H1 (cell line): ENCODE measurements at regions not wholly inside any gene's neighbourhood (a gene's known extent, or its start where the extent isn't known, plus 50 kb on each side); places are given as distances from the start of the nearest gene placed in this dataset.

Experiments
- CTCF ChIA-PET: fragments of 300-600 bp; sonication (Branson Sonifier 250); formaldehyde crosslinking; loops from one replicate; lab custom pipeline; 2021; ENCODE audit not compliant: partially characterized antibody; lab: Charles Lee
- POLR2A ChIA-PET: fragments of 300-600 bp; sonication (Branson Sonifier 250); formaldehyde crosslinking; loops from one replicate; lab custom pipeline; 2021; ENCODE audit warnings: inconsistent platforms; ENCODE audit not compliant: partially characterized antibody; lab: Charles Lee
- DNase-seq, 2 experiments: peaks; one replicate each; pipeline versions ENCODE4 v3.0.0 to v3.0.0-alpha.2; 2010 to 2022; ENCODE audit warnings: low spot score in 2 of 2, low read depth in 1 of 2, mixed read lengths in 1 of 2
- FAIRE-seq: peaks from 2 replicates; lab custom pipeline; 2011; peaks lifted over from hg19 to GRCh38; lab: Jason Lieb, UNC
- H2AFZ ChIP-seq: 2 replicates; pipeline ENCODE4 v1.8.1; 2012; ENCODE audit warnings: low read length, inconsistent platforms
- H2AK5ac ChIP-seq: 2 replicates; pipeline ENCODE4 v1.6.1; 2013; ENCODE audit warnings: low read depth, low read length
- H2BK120ac ChIP-seq: replicated peaks from 2 replicates; pipeline ENCODE3; 2013; ENCODE audit warnings: low read depth, low read length, inconsistent platforms
- H2BK12ac ChIP-seq: 2 replicates; pipeline ENCODE4 v1.6.1; 2013; ENCODE audit warnings: low read depth, low read length
- H2BK15ac ChIP-seq: 2 replicates; pipeline ENCODE4 v1.6.1; 2013; ENCODE audit warnings: low read length
- H2BK20ac ChIP-seq: 2 replicates; pipeline ENCODE4 v1.6.1; 2013; ENCODE audit warnings: low read length
- H2BK5ac ChIP-seq: 2 replicates; pipeline ENCODE4 v1.6.1; 2013; ENCODE audit warnings: low read depth, low read length
- H3K14ac ChIP-seq: 2 replicates; pipeline ENCODE4 v1.6.1; 2013; ENCODE audit warnings: inconsistent platforms; ENCODE audit not compliant: insufficient read length
- H3K18ac ChIP-seq: 2 replicates; pipeline ENCODE4 v1.6.1; 2013; ENCODE audit warnings: low read length; ENCODE audit errors: extremely low read depth
- H3K23ac ChIP-seq: 2 replicates; pipeline ENCODE4 v1.6.1; 2013; ENCODE audit warnings: inconsistent platforms; ENCODE audit not compliant: insufficient read length
- H3K23me2 ChIP-seq: 2 replicates; pipeline ENCODE4 v1.6.1; 2013; ENCODE audit warnings: low read depth, low read length
- H3K27ac ChIP-seq: 2 replicates; pipeline ENCODE4 v1.6.1; 2011; ENCODE audit warnings: low read depth, low read length, inconsistent platforms
- H3K27me3 ChIP-seq, 4 experiments: replicated peaks in 1 of 4; 1 replicate in 1 of 4; 2 replicates in 3 of 4; pipeline versions ENCODE4 v1.6.1 to v1.8.1; 2011 to 2013; ENCODE audit warnings: low read length in 3 of 4, mild to moderate bottlenecking in 3 of 4, inconsistent platforms in 2 of 4, mixed read lengths in 2 of 4, moderate library complexity in 1 of 4; ENCODE audit not compliant: control insufficient read depth in 3 of 4, insufficient read depth in 3 of 4; ENCODE audit errors: extremely low read depth in 1 of 4
- H3K36me3 ChIP-seq, 4 experiments: 2 replicates each; pipeline versions ENCODE4 v1.6.1 to v1.8.1; 2011 to 2013; ENCODE audit warnings: mild to moderate bottlenecking in 4 of 4, low read length in 3 of 4, moderate library complexity in 2 of 4, control low read depth in 1 of 4, inconsistent platforms in 1 of 4; ENCODE audit not compliant: insufficient read depth in 4 of 4, control insufficient read depth in 2 of 4
- H3K4ac ChIP-seq: replicated peaks from 2 replicates; pipeline ENCODE3; 2013; ENCODE audit warnings: low read length, low read depth, mixed read lengths, inconsistent platforms; ENCODE audit not compliant: insufficient read length
- H3K4me1 ChIP-seq, 4 experiments: replicated peaks in 1 of 4; 1 replicate in 1 of 4; 2 replicates in 3 of 4; pipeline versions ENCODE4 v1.6.1 to v1.8.1; 2011 to 2013; ENCODE audit warnings: low read length in 3 of 4, inconsistent platforms in 2 of 4, mixed read lengths in 1 of 4; ENCODE audit not compliant: insufficient read depth in 4 of 4, control insufficient read depth in 3 of 4
- H3K4me2 ChIP-seq, 2 experiments: 2 replicates each; pipeline versions ENCODE4 v1.6.1 to v1.8.1; 2011 to 2013; ENCODE audit warnings: low read depth in 2 of 2, low read length in 2 of 2, control low read depth in 1 of 2, inconsistent platforms in 1 of 2, mild to moderate bottlenecking in 1 of 2; ENCODE audit not compliant: insufficient read depth in 1 of 2
- H3K4me3 ChIP-seq, 4 experiments: fragments of 200-600, 300-600 bp in 1 of 4; sonication (generic), shearing (Covaris generic), sonication (Bioruptor Twin) in 1 of 4; 2 replicates each; pipeline versions ENCODE4 v1.5.1 to v1.8.1; 2011 to 2016; ENCODE audit warnings: low read length in 4 of 4, low read depth in 3 of 4, control low read depth in 2 of 4, inconsistent platforms in 2 of 4, mild to moderate bottlenecking in 2 of 4, mixed read lengths in 1 of 4, moderate library complexity in 1 of 4; ENCODE audit not compliant: insufficient read depth in 2 of 4; ENCODE audit errors: extremely low read depth in 1 of 4
- H3K56ac ChIP-seq: replicated peaks from 2 replicates; pipeline ENCODE3; 2013; ENCODE audit warnings: low read depth, mild to moderate bottlenecking, mixed read lengths, low read length, inconsistent platforms; ENCODE audit not compliant: insufficient read length
- H3K79me1 ChIP-seq: 2 replicates; pipeline ENCODE4 v1.6.1; 2013; ENCODE audit warnings: low read depth, low read length, control low read depth
- H3K79me2 ChIP-seq, 2 experiments: 2 replicates each; pipeline versions ENCODE4 v1.6.1 to v1.8.1; 2012 to 2013; ENCODE audit warnings: low read length in 2 of 2, mild to moderate bottlenecking in 2 of 2, inconsistent platforms in 1 of 2; ENCODE audit not compliant: insufficient read depth in 2 of 2, control insufficient read depth in 1 of 2
- H3K9ac ChIP-seq, 4 experiments: replicated peaks in 1 of 4; 1 replicate in 1 of 4; 2 replicates in 3 of 4; pipeline versions ENCODE4 v1.6.1 to v1.8.1; 2011 to 2013; ENCODE audit warnings: low read depth in 3 of 4, low read length in 3 of 4, control low read depth in 2 of 4, mild to moderate bottlenecking in 2 of 4, moderate library complexity in 2 of 4, inconsistent platforms in 1 of 4; ENCODE audit errors: extremely low read depth in 1 of 4
- H3K9me3 ChIP-seq, 2 experiments: 2 replicates each; pipeline versions ENCODE4 v1.6.1 to v1.8.1; 2012 to 2013; ENCODE audit warnings: mild to moderate bottlenecking in 2 of 2, moderate library complexity in 2 of 2, control low read depth in 1 of 2, inconsistent platforms in 1 of 2, low read depth in 1 of 2, low read length in 1 of 2, mixed read lengths in 1 of 2; ENCODE audit not compliant: insufficient read depth in 2 of 2
- H4K20me1 ChIP-seq, 2 experiments: replicated peaks in 1 of 2; 2 replicates each; pipeline versions ENCODE3 to v1.8.1; 2011 to 2013; ENCODE audit warnings: inconsistent platforms in 2 of 2, low read length in 2 of 2, mild to moderate bottlenecking in 1 of 2; ENCODE audit not compliant: insufficient read depth in 2 of 2, control insufficient read depth in 1 of 2
- H4K5ac ChIP-seq: 2 replicates; pipeline ENCODE4 v1.6.1; 2013; ENCODE audit warnings: low read length, low read depth, mixed read lengths, inconsistent platforms; ENCODE audit not compliant: insufficient read length
- H4K8ac ChIP-seq: 2 replicates; pipeline ENCODE4 v1.8.0; 2013; ENCODE audit warnings: mild to moderate bottlenecking, moderate library complexity, low read length, inconsistent platforms; ENCODE audit not compliant: insufficient read depth; ENCODE audit errors: extremely low read depth
- H4K91ac ChIP-seq: replicated peaks from 2 replicates; pipeline ENCODE3; 2013; ENCODE audit warnings: low read length, mixed read lengths, inconsistent platforms; ENCODE audit not compliant: insufficient read length
- ATF2 ChIP-seq: IDR thresholded peaks from 2 replicates; pipeline ENCODE4 v1.6.1; 2012; ENCODE audit warnings: low read length, inconsistent platforms
- FOSL1 ChIP-seq: IDR thresholded peaks from 2 replicates; pipeline ENCODE4 v1.6.1; 2011; ENCODE audit warnings: mild to moderate bottlenecking, low read depth, low read length, moderate library complexity; ENCODE audit not compliant: insufficient read depth
- GABPA ChIP-seq: IDR thresholded peaks from 2 replicates; pipeline ENCODE4 v1.6.1; 2011; ENCODE audit warnings: mild to moderate bottlenecking, low read length, moderate library complexity, borderline replicate concordance; ENCODE audit not compliant: insufficient read depth
- HDAC2 ChIP-seq, 2 experiments: fragments of 300-600 bp in 1 of 2; sonication (generic) in 1 of 2; IDR thresholded peaks; 2 replicates each; pipeline ENCODE4 v1.6.1; 2011 to 2012; ENCODE audit warnings: low read depth in 2 of 2, low read length in 2 of 2, mild to moderate bottlenecking in 2 of 2, moderate library complexity in 2 of 2, borderline replicate concordance in 1 of 2, inconsistent platforms in 1 of 2
- MAX ChIP-seq: IDR thresholded peaks from 2 replicates; pipeline ENCODE4 v1.6.1; 2012; ENCODE audit warnings: inconsistent platforms
- RNF2 ChIP-seq: fragments of 200-900, 300-1000 bp; sonication (generic); IDR thresholded peaks from 2 replicates; pipeline ENCODE4 v1.7.1; 2016; ENCODE audit warnings: borderline replicate concordance, low read depth, mild to moderate bottlenecking, antibody characterized with exemption, low read length; ENCODE audit not compliant: poor library complexity, severe bottlenecking; ENCODE audit errors: missing control alignments
- SIN3A ChIP-seq, 2 experiments: IDR thresholded peaks in 1 of 2; conservative IDR thresholded peaks in 1 of 2; 2 replicates each; pipeline ENCODE4 v1.6.1; 2011 to 2012; ENCODE audit warnings: low read length in 2 of 2, improper control_type of control experiment in 1 of 2, low read depth in 1 of 2, mild to moderate bottlenecking in 1 of 2
- SP1 ChIP-seq: IDR thresholded peaks from 2 replicates; pipeline ENCODE4 v1.6.1; 2011; ENCODE audit warnings: low read depth, low read length
- SP2 ChIP-seq: IDR thresholded peaks from 2 replicates; pipeline ENCODE4 v1.6.1; 2012; ENCODE audit warnings: mild to moderate bottlenecking, low read length, inconsistent platforms
- SP4 ChIP-seq: IDR thresholded peaks from 2 replicates; pipeline ENCODE4 v1.6.1; 2012; ENCODE audit warnings: low read length, inconsistent platforms
- WGBS, 2 experiments: shearing (Covaris generic) in 1 of 2; methylation state at CpG; one replicate each; pipeline versions ENCODE4 v1.1.6 to v1.1.7; 2013 to 2015; ENCODE audit warnings: low lambda C conversion rate in 2 of 2, mixed read lengths in 2 of 2, inconsistent platforms in 1 of 2, low coverage in 1 of 2, missing lambda C conversion rate in 1 of 2; ENCODE audit not compliant: insufficient replicate concordance in 2 of 2, insufficient coverage in 1 of 2, insufficient read length in 1 of 2; ENCODE audit errors: extremely low coverage in 1 of 2, missing lambda C conversion rate in 1 of 2; 5-methylcytosine and 5-hydroxymethylcytosine counted together

- H3K4ac ChIP-seq, result no peak overlapping the region
- H3K79me1 ChIP-seq, result no peaks in the 10 kb centered on the region
- H3K56ac ChIP-seq, result no peak overlapping the region
- H3K4me3 ChIP-seq, result peak overlapping the region in 1 of 4 experiments; percentile 12; a peak in 1 of 8 replicates
- 0 out of 2 replicates have a peak overlapping the region, but pooled peaks have one; percentile 22 for H3K27ac ChIP-seq
- ChIA-PET POLR2A (interaction anchor here (1.3 to 1.5 kb wide), 2 partner anchors 10 to 689 kb away, joined by 4 to 5 read pairs; no protein-coding TSS in a partner anchor), CTCF (interaction anchor here (0.6 to 1.7 kb wide), 2 partner anchors 23 to 24 kb away, joined by 3 to 6 read pairs; no protein-coding TSS in a partner anchor)
- peak overlapping the region; percentile 32 to 55; a peak in 3 of 4 replicates for H3K4me2 ChIP-seq
- 24% methylated on average over 5 of the region's 5 CpGs; no CpG with 5 or more reads in 1 of the 2 experiments for WGBS, 2 experiments
- DNase-seq (no peak), FAIRE-seq (peak; percentile 82)
- H3K23me2 ChIP-seq, result no peaks in the 10 kb centered on the region
- H2AFZ ChIP-seq, result no peak overlapping the region
- H2BK20ac ChIP-seq, result no peak overlapping the region
- H3K4me1 ChIP-seq, result peaks cover 0 to 15% (median 11%) of the 10 kb centered on the region in 4 experiments; a peak in 5 of 7 replicates
- no peak overlapping the region for H4K91ac ChIP-seq
- H3K27me3 ChIP-seq, result no peaks in the 10 kb centered on the region
- H4K20me1 ChIP-seq, result no peaks in the 10 kb centered on the region
- no peak overlapping the region for H4K5ac ChIP-seq
- H2BK12ac ChIP-seq, result peak overlapping the region; percentile 10; the same call in 1 of the 2 replicates
- H3K18ac ChIP-seq, result no peak overlapping the region
- no peak overlapping the region for H3K14ac ChIP-seq
- H3K23ac ChIP-seq, result no peak overlapping the region
- no peak overlapping the region; the same call in 1 of the 2 replicates for H2AK5ac ChIP-seq
- H4K8ac ChIP-seq, result no peak overlapping the region
- H2BK15ac ChIP-seq, result no peak overlapping the region
- no peak overlapping the region for H2BK5ac ChIP-seq
- no peak overlapping the region for H3K9ac ChIP-seq
- no peaks in the 10 kb centered on the region for H3K9me3 ChIP-seq
- no peaks in the 10 kb centered on the region for H3K36me3 ChIP-seq
- no peaks in the 10 kb centered on the region for H3K79me2 ChIP-seq
- peak overlapping the region; percentile 48 for H2BK120ac ChIP-seq
- TF ChIP-seq SP1 (peak; percentile 79), MAX (no peak), FOSL1 (no peak), GABPA (no peak), HDAC2 (IDR thresholded peaks at IDR 0.05; ENCODE audit: borderline replicate concordance in 1 of 2, low read depth in 2 of 2, low read length in 2 of 2) (no peak; a peak in 1 of 4 replicates), SIN3A (conservative IDR thresholded peaks at IDR 0.05 in 1 of 2, IDR thresholded peaks at IDR 0.05 in 1 of 2; ENCODE audit: low read depth in 1 of 2, low read length in 2 of 2) (no peak), ATF2 (peak; percentile 65; the same call in 1 of the 2 replicates), RNF2 (no peak), SP2 (no peak), SP4 (no peak)
These were observed 135.9 kb upstream of the MBL2 start for GRCh38 chr10:52908478-52908877.
